ENCODE measurements at regions not wholly inside any gene's neighbourhood (a gene's known extent, or its start where the extent isn't known, plus 50 kb on each side); places are given as distances from the start of the nearest gene placed in this dataset.

DNA sequence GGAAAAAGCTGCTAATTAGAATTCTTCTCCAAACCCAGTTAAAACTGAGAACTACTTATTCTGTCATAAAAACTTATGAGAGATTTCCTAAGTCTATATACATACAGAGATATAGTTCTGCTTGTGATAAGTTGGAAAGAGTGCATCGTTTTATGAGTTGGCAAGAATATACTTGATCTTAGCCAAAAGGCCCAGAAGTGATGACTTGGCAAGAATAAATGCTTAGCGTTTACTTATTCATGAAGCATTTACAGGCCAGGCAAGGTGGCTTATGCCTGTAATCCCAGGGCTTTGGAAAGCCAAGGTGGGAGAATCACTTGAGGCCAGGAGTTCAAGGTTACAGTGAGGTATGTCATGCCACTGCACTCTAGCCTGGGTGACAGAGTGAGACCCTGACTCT is 81.7 kb downstream of the CYB561 start:
- TF ChIP-seq SMC3 (conservative IDR thresholded peaks at IDR 0.05; ENCODE audit: poor library complexity) (no peak), MXI1 (conservative IDR thresholded peaks at IDR 0.05; ENCODE audit: poor library complexity, severe bottlenecking) (no peak), RAD21 (conservative IDR thresholded peaks at IDR 0.05) (no peak), TAF1 (IDR thresholded peaks at IDR 0.05; ENCODE audit: low read depth) (no peak), EZH2 (IDR thresholded peaks at IDR 0.05; ENCODE audit: borderline replicate concordance, insufficient read depth, low read length, poor library complexity, severe bottlenecking) (no peak), EP300 (conservative IDR thresholded peaks at IDR 0.05; ENCODE audit: poor library complexity, severe bottlenecking) (no peak), POLR2AphosphoS5 (IDR thresholded peaks at IDR 0.05) (no peak)
- TF ChIP-seq, protein P1, sequence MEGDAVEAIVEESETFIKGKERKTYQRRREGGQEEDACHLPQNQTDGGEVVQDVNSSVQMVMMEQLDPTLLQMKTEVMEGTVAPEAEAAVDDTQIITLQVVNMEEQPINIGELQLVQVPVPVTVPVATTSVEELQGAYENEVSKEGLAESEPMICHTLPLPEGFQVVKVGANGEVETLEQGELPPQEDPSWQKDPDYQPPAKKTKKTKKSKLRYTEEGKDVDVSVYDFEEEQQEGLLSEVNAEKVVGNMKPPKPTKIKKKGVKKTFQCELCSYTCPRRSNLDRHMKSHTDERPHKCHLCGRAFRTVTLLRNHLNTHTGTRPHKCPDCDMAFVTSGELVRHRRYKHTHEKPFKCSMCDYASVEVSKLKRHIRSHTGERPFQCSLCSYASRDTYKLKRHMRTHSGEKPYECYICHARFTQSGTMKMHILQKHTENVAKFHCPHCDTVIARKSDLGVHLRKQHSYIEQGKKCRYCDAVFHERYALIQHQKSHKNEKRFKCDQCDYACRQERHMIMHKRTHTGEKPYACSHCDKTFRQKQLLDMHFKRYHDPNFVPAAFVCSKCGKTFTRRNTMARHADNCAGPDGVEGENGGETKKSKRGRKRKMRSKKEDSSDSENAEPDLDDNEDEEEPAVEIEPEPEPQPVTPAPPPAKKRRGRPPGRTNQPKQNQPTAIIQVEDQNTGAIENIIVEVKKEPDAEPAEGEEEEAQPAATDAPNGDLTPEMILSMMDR (IDR thresholded peaks at IDR 0.05; ENCODE audit: poor library complexity, severe bottlenecking) = no peak
- TF ChIP-seq, protein P2, sequence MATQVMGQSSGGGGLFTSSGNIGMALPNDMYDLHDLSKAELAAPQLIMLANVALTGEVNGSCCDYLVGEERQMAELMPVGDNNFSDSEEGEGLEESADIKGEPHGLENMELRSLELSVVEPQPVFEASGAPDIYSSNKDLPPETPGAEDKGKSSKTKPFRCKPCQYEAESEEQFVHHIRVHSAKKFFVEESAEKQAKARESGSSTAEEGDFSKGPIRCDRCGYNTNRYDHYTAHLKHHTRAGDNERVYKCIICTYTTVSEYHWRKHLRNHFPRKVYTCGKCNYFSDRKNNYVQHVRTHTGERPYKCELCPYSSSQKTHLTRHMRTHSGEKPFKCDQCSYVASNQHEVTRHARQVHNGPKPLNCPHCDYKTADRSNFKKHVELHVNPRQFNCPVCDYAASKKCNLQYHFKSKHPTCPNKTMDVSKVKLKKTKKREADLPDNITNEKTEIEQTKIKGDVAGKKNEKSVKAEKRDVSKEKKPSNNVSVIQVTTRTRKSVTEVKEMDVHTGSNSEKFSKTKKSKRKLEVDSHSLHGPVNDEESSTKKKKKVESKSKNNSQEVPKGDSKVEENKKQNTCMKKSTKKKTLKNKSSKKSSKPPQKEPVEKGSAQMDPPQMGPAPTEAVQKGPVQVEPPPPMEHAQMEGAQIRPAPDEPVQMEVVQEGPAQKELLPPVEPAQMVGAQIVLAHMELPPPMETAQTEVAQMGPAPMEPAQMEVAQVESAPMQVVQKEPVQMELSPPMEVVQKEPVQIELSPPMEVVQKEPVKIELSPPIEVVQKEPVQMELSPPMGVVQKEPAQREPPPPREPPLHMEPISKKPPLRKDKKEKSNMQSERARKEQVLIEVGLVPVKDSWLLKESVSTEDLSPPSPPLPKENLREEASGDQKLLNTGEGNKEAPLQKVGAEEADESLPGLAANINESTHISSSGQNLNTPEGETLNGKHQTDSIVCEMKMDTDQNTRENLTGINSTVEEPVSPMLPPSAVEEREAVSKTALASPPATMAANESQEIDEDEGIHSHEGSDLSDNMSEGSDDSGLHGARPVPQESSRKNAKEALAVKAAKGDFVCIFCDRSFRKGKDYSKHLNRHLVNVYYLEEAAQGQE (IDR thresholded peaks at IDR 0.05; ENCODE audit: borderline replicate concordance) = no peak
- H3K4me2 ChIP-seq (ENCODE audit: low read length) = no peak overlapping the region
- no peaks in the 10 kb centered on the region for H3K9me3 ChIP-seq (ENCODE audit: low read length)
- H3K9me2 ChIP-seq (ENCODE audit: insufficient read depth, low read length) = no peaks in the 10 kb centered on the region
- no peak overlapping the region for H2AFZ ChIP-seq (ENCODE audit: low read depth, low read length)
- H3F3A ChIP-seq (ENCODE audit: insufficient read depth, low read length, poor library complexity, severe bottlenecking) = no peaks in the 10 kb centered on the region
- no peak overlapping the region for H3K4me3 ChIP-seq (ENCODE audit: low read length)
- H3K36me3 ChIP-seq (ENCODE audit: insufficient read depth, low read length) = peaks cover 7% of the 10 kb centered on the region
- no peaks in the 10 kb centered on the region for H3K79me2 ChIP-seq (replicated peaks; ENCODE audit: insufficient read depth, low read length)
- no peaks in the 10 kb centered on the region for H3K27me3 ChIP-seq (ENCODE audit: insufficient read depth, low read depth, low read length)
- H4K20me1 ChIP-seq (ENCODE audit: insufficient read depth) = no peaks in the 10 kb centered on the region
- no peak overlapping the region for H3K27ac ChIP-seq (ENCODE audit: low read length)
- H3K9ac ChIP-seq (ENCODE audit: low read length) = no peak overlapping the region

DNA sequence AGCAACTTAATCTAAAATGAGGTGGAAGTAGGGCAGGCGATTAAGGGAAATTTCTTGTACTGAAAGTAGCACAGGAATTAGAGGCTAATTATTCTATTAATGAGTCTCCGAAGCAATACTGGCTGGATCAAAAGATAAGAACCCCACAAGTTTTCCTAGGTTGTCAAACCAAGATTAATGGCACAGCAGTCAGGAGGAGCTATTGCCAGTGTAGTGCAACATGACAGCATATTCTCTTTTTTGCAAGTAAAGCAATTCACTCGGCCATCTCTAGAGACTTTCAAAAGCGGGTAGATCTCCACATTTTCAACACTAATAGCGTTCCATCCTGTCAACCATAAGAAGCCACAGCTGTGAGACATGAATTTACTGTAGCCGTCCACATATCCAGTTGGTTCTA is 81.2 kb downstream of the CYB561 start:
- no peak overlapping the region for H3K27ac ChIP-seq (ENCODE audit: low read length)
- H3K9me3 ChIP-seq (ENCODE audit: low read length) = no peaks in the 10 kb centered on the region
- H3K27me3 ChIP-seq (ENCODE audit: insufficient read depth, low read depth, low read length) = no peaks in the 10 kb centered on the region
- no peaks in the 10 kb centered on the region for H3K9me2 ChIP-seq (ENCODE audit: insufficient read depth, low read length)
- no peak overlapping the region for H2AFZ ChIP-seq (ENCODE audit: low read depth, low read length)
- no peak overlapping the region for H3K4me3 ChIP-seq (ENCODE audit: low read length)
- no peaks in the 10 kb centered on the region for H4K20me1 ChIP-seq (ENCODE audit: insufficient read depth)
- no peak overlapping the region for H3K4me2 ChIP-seq (ENCODE audit: low read length)
- TF ChIP-seq POLR2AphosphoS5 (IDR thresholded peaks at IDR 0.05) (no peak), EP300 (conservative IDR thresholded peaks at IDR 0.05; ENCODE audit: poor library complexity, severe bottlenecking) (no peak), EZH2 (IDR thresholded peaks at IDR 0.05; ENCODE audit: borderline replicate concordance, insufficient read depth, low read length, poor library complexity, severe bottlenecking) (no peak), TAF1 (IDR thresholded peaks at IDR 0.05; ENCODE audit: low read depth) (no peak), MXI1 (conservative IDR thresholded peaks at IDR 0.05; ENCODE audit: poor library complexity, severe bottlenecking) (no peak)
- TF ChIP-seq, protein P2 (IDR thresholded peaks at IDR 0.05; ENCODE audit: borderline replicate concordance) = no peak
- TF ChIP-seq, protein P1 (IDR thresholded peaks at IDR 0.05; ENCODE audit: poor library complexity, severe bottlenecking) = no peak
- H3F3A ChIP-seq (ENCODE audit: insufficient read depth, low read length, poor library complexity, severe bottlenecking) = no peaks in the 10 kb centered on the region
- no peaks in the 10 kb centered on the region for H3K79me2 ChIP-seq (replicated peaks; ENCODE audit: insufficient read depth, low read length)
- H3K36me3 ChIP-seq (ENCODE audit: insufficient read depth, low read length) = peaks cover 7% of the 10 kb centered on the region
- H3K9ac ChIP-seq (ENCODE audit: low read length) = no peak overlapping the region
